ENCODE measurements at regions not wholly inside any gene's neighbourhood (a gene's known extent, or its start where the extent isn't known, plus 50 kb on each side); places are given as distances from the start of the nearest gene placed in this dataset.

DNA sequence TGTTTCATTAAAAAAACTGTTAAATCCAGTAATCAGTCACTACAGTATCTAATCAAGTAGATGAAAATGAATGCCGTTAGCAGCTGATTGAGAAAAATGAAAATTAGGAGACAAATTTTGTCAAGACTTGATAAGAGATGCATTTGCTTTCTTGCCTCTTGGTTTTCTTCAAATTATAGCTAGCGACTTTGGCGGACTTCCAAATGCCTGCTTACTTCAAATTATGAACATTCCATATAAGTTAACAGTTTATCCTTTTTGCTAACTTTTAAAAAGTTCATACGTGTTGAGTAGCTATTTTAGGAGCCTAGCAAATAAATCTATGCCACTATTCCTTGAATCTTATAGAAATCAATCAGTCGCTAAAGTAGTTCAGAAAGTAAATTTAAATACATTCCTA, 58.8 kb downstream of the PPP4R3C start:
- intact Hi-C loops (cut with micrococcal nuclease): no loop called here
- H4K20me1 ChIP-seq (ENCODE audit: insufficient read depth, low read length): no peaks in the 10 kb centered on the region
- TF ChIP-seq, protein P1, sequence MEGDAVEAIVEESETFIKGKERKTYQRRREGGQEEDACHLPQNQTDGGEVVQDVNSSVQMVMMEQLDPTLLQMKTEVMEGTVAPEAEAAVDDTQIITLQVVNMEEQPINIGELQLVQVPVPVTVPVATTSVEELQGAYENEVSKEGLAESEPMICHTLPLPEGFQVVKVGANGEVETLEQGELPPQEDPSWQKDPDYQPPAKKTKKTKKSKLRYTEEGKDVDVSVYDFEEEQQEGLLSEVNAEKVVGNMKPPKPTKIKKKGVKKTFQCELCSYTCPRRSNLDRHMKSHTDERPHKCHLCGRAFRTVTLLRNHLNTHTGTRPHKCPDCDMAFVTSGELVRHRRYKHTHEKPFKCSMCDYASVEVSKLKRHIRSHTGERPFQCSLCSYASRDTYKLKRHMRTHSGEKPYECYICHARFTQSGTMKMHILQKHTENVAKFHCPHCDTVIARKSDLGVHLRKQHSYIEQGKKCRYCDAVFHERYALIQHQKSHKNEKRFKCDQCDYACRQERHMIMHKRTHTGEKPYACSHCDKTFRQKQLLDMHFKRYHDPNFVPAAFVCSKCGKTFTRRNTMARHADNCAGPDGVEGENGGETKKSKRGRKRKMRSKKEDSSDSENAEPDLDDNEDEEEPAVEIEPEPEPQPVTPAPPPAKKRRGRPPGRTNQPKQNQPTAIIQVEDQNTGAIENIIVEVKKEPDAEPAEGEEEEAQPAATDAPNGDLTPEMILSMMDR (IDR thresholded peaks at IDR 0.05): no peak
- no peaks in the 10 kb centered on the region for H3K79me2 ChIP-seq (ENCODE audit: insufficient read depth, low read length)
- no peaks in the 10 kb centered on the region for H3K27me3 ChIP-seq (ENCODE audit: control insufficient read depth in 2 of 2, insufficient read depth in 2 of 2, low read length in 2 of 2)
- H3K9ac ChIP-seq (ENCODE audit: insufficient read depth, low read length, poor library complexity, severe bottlenecking): no peak overlapping the region
- H3K4me3 ChIP-seq (replicated peaks in 1 of 3; ENCODE audit: low read depth in 2 of 3, low read length in 3 of 3): no peak overlapping the region
- no peak overlapping the region for H3K4me3 Mint-ChIP-seq
- no peaks in the 10 kb centered on the region for H3K4me1 ChIP-seq (ENCODE audit: control insufficient read depth in 1 of 2, insufficient read depth in 2 of 2, low read length in 2 of 2)
- H3K27ac ChIP-seq (ENCODE audit: low read depth in 1 of 2, low read length in 2 of 2): no peak overlapping the region
- no peaks in the 10 kb centered on the region for H3K4me1 Mint-ChIP-seq
- no peak overlapping the region for H3K4me2 ChIP-seq (replicated peaks; ENCODE audit: extremely low read depth, low read length, poor library complexity, severe bottlenecking)
- H3K9me3 Mint-ChIP-seq: peaks cover 0 to 5% (median 0%) of the 10 kb centered on the region in 7 donors
- H2AFZ ChIP-seq (ENCODE audit: insufficient read depth, low read depth, low read length, poor library complexity, severe bottlenecking): no peak overlapping the region
- WGBS (ENCODE audit: insufficient coverage): no CpG with 5 or more reads among the region's 5 CpGs
- H3K27me3 Mint-ChIP-seq (ENCODE audit: low read depth in 3 of 3): peaks cover 0 to 1% (median 0%) of the 10 kb centered on the region in 3 donors
- no peaks in the 10 kb centered on the region for H3K9me3 ChIP-seq (replicated peaks in 1 of 2; ENCODE audit: control insufficient read depth in 1 of 2, insufficient read depth in 1 of 2, low read length in 2 of 2)
- no peak for DNase-seq
- no peak overlapping the region for H3K27ac Mint-ChIP-seq
- H3K36me3 Mint-ChIP-seq: no peaks in the 10 kb centered on the region
- no peaks in the 10 kb centered on the region for H3K36me3 ChIP-seq (replicated peaks in 1 of 2; ENCODE audit: control insufficient read depth in 1 of 2, insufficient read depth in 2 of 2, low read length in 2 of 2)

DNA sequence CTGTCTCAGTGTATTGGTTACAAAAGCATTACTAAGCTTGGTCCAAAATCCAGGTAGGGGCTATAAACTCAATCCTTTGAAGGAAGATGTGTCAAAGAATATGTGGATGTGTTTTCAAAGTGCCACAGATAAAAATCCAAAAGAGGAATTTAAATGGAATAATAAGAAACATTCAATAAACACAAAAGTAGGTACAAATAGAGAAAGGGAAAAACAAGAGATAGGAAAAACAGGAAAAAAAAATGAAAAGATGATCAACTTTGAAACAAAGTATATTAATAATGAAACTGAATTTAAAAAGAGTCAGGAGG, 64.0 kb downstream of the PPP4R3C start:
- H3K27ac ChIP-seq (ENCODE audit: low read depth in 1 of 2, low read length in 2 of 2): no peak overlapping the region
- H4K20me1 ChIP-seq (ENCODE audit: insufficient read depth, low read length): no peaks in the 10 kb centered on the region
- no peak overlapping the region for H3K27ac Mint-ChIP-seq
- TF ChIP-seq, protein P1 (IDR thresholded peaks at IDR 0.05): peak; percentile 11
- H3K36me3 ChIP-seq (replicated peaks in 1 of 2; ENCODE audit: control insufficient read depth in 1 of 2, insufficient read depth in 2 of 2, low read length in 2 of 2): no peaks in the 10 kb centered on the region
- no peak for DNase-seq
- H3K27me3 Mint-ChIP-seq (ENCODE audit: low read depth in 3 of 3): no peaks in the 10 kb centered on the region
- no peaks in the 10 kb centered on the region for H3K9me3 ChIP-seq (replicated peaks in 1 of 2; ENCODE audit: control insufficient read depth in 1 of 2, insufficient read depth in 1 of 2, low read length in 2 of 2)
- H3K9ac ChIP-seq (ENCODE audit: insufficient read depth, low read length, poor library complexity, severe bottlenecking): no peak overlapping the region
- H3K4me3 Mint-ChIP-seq: no peak overlapping the region
- intact Hi-C loops (cut with micrococcal nuclease): no loop called here
- H2AFZ ChIP-seq (ENCODE audit: insufficient read depth, low read depth, low read length, poor library complexity, severe bottlenecking): no peak overlapping the region
- H3K4me1 ChIP-seq (ENCODE audit: control insufficient read depth in 1 of 2, insufficient read depth in 2 of 2, low read length in 2 of 2): no peaks in the 10 kb centered on the region
- no peaks in the 10 kb centered on the region for H3K27me3 ChIP-seq (ENCODE audit: control insufficient read depth in 2 of 2, insufficient read depth in 2 of 2, low read length in 2 of 2)
- H3K36me3 Mint-ChIP-seq: no peaks in the 10 kb centered on the region
- H3K4me2 ChIP-seq (replicated peaks; ENCODE audit: extremely low read depth, low read length, poor library complexity, severe bottlenecking): no peak overlapping the region
- peaks cover 0 to 1% (median 0%) of the 10 kb centered on the region in 7 donors for H3K9me3 Mint-ChIP-seq
- no peaks in the 10 kb centered on the region for H3K4me1 Mint-ChIP-seq
- no peak overlapping the region for H3K4me3 ChIP-seq (replicated peaks in 1 of 3; ENCODE audit: low read depth in 2 of 3, low read length in 3 of 3)
- no peaks in the 10 kb centered on the region for H3K79me2 ChIP-seq (ENCODE audit: insufficient read depth, low read length)

All from CD14-positive monocyte (primary cell).